HK-2 (cell line): ENCODE measurements at regions not wholly inside any gene's neighbourhood (a gene's known extent, or its start where the extent isn't known, plus 50 kb on each side); places are given as distances from the start of the nearest gene placed in this dataset.
"Not testable (repeated sequence)": the region's sequence is repeated elsewhere in the genome, so short reads cannot be mapped to it uniquely, and the experiment has no call there.

Experiments used
- DNase-seq: peaks from one replicate; pipeline ENCODE4 v3.0.0-alpha.2; 2018; ENCODE audit not compliant: unreplicated experiment

- not testable (repeated sequence) for DNase-seq
These were observed 107.4 kb downstream of the RTP4 start for GRCh38 chr3:187475613-187476012.

- DNase-seq, result no peak
These were observed 105.7 kb downstream of the RTP4 start for GRCh38 chr3:187473778-187474406.

GRCh38 chr3:187466306-187466705, 98.1 kb downstream of the RTP4 start:
- not testable (repeated sequence) for DNase-seq

GRCh38 chr3:187465503-187465902, 97.3 kb downstream of the RTP4 start:
- DNase-seq, result no peak

GRCh38 chr3:187464682-187465081, 96.5 kb downstream of the RTP4 start:
- DNase-seq, result no peak

- DNase-seq, result no peak
These were observed 90.7 kb downstream of the RTP4 start for GRCh38 chr3:187458921-187459320.

GRCh38 chr3:187458383-187458782, 90.2 kb downstream of the RTP4 start:
- DNase-seq, result no peak

GRCh38 chr3:187456250-187456649, 88.1 kb downstream of the RTP4 start:
- no peak for DNase-seq

GRCh38 chr3:187454085-187454815, 86.1 kb downstream of the RTP4 start:
- no peak for DNase-seq

GRCh38 chr3:187450431-187451190, 82.4 kb downstream of the RTP4 start:
- no peak for DNase-seq

- no peak for DNase-seq
These were observed 80.5 kb downstream of the RTP4 start for GRCh38 chr3:187448674-187449073.

- no peak for DNase-seq
These were observed 79.6 kb downstream of the RTP4 start for GRCh38 chr3:187447737-187448136.

- DNase-seq, result no peak
These were observed 77.2 kb downstream of the RTP4 start for GRCh38 chr3:187445356-187445755.

GRCh38 chr3:187434524-187434923, 66.3 kb downstream of the RTP4 start:
- DNase-seq, result no peak

GRCh38 chr3:187430576-187430975, 62.4 kb downstream of the RTP4 start:
- no peak for DNase-seq
